ENCODE measurements at regions not wholly inside any gene's neighbourhood (a gene's known extent, or its start where the extent isn't known, plus 50 kb on each side); places are given as distances from the start of the nearest gene placed in this dataset.

- H3K79me1 ChIP-seq (replicated peaks; ENCODE audit: low read length, poor library complexity, severe bottlenecking), result peaks cover 22% of the 10 kb centered on the region
- no peak overlapping the region for H2BK5ac ChIP-seq (ENCODE audit: low read depth, low read length, poor library complexity, severe bottlenecking)
- H3K27ac ChIP-seq (ENCODE audit: low read length, poor library complexity, severe bottlenecking), result no peak overlapping the region
- no peak overlapping the region for H3K14ac ChIP-seq (ENCODE audit: low read length in 2 of 2)
- H3K9ac ChIP-seq (ENCODE audit: low read length), result peak overlapping the region; percentile 95
- H3K23ac ChIP-seq (ENCODE audit: low read length in 2 of 2), result no peak overlapping the region
- no peak overlapping the region for H2BK15ac ChIP-seq (ENCODE audit: low read depth, poor library complexity, severe bottlenecking)
- no peak overlapping the region for H4K91ac ChIP-seq (ENCODE audit: low read length)
- H2BK12ac ChIP-seq (ENCODE audit: low read length in 2 of 2), result no peak overlapping the region
- DNase-seq, result no peak
- H2AFZ ChIP-seq (ENCODE audit: low read depth, low read length), result no peak overlapping the region
- no peaks in the 10 kb centered on the region for H3K9me3 ChIP-seq (ENCODE audit: control insufficient read depth, low read length)
- 83% methylated on average over 11 of the region's 11 CpGs for WGBS
- no peak overlapping the region for H4K8ac ChIP-seq (ENCODE audit: low read length)
- peaks cover 25% of the 10 kb centered on the region for H3K4me1 ChIP-seq (ENCODE audit: control insufficient read depth, insufficient read depth, low read depth, low read length)
- H2AK5ac ChIP-seq (ENCODE audit: low read length, severe bottlenecking), result peak overlapping the region; percentile 78
- no peak overlapping the region for H2BK120ac ChIP-seq (ENCODE audit: low read depth, low read length)
- H3K4me3 ChIP-seq (ENCODE audit: insufficient read depth in 1 of 2, low read depth in 1 of 2, low read length in 2 of 2), result peak overlapping the region in 1 of 2 experiments; percentile 89
- H3K18ac ChIP-seq (ENCODE audit: low read depth in 1 of 2, low read length in 2 of 2), result no peak overlapping the region
- no peak overlapping the region for H3K4ac ChIP-seq (ENCODE audit: low read depth in 1 of 2, low read length in 2 of 2)
- no peak overlapping the region for H3K4me2 ChIP-seq (ENCODE audit: low read length, poor library complexity, severe bottlenecking)
- H3K27me3 ChIP-seq (ENCODE audit: control insufficient read depth in 1 of 2, insufficient read depth in 1 of 2, low read length in 2 of 2), result no peaks in the 10 kb centered on the region
- H3K36me3 ChIP-seq (ENCODE audit: control insufficient read depth in 1 of 2, insufficient read depth in 2 of 2, low read depth in 1 of 2, low read length in 2 of 2), result peaks cover 6 to 11% of the 10 kb centered on the region in 2 experiments
Measured at GRCh38 chr22:46042786-46043185, 65.8 kb upstream of the WNT7B start.

GRCh38 chr22:46043339-46043738 is 66.4 kb upstream of the WNT7B start:
- Histone ChIP-seq H3K23ac (ENCODE audit: low read length in 2 of 2) (no peak overlapping the region), H3K36me3 (ENCODE audit: control insufficient read depth in 1 of 2, insufficient read depth in 2 of 2, low read depth in 1 of 2, low read length in 2 of 2) (peaks cover 6 to 11% of the 10 kb centered on the region in 2 experiments), H3K9ac (ENCODE audit: low read length) (peak overlapping the region; percentile 95), H3K27ac (ENCODE audit: low read length, poor library complexity, severe bottlenecking) (no peak overlapping the region), H2BK15ac (ENCODE audit: low read depth, poor library complexity, severe bottlenecking) (no peak overlapping the region), H2AFZ (ENCODE audit: low read depth, low read length) (no peak overlapping the region), H3K4ac (ENCODE audit: low read depth in 1 of 2, low read length in 2 of 2) (no peak overlapping the region), H3K79me1 (replicated peaks; ENCODE audit: low read length, poor library complexity, severe bottlenecking) (peaks cover 22% of the 10 kb centered on the region), H3K14ac (ENCODE audit: low read length in 2 of 2) (no peak overlapping the region), H3K9me3 (ENCODE audit: control insufficient read depth, low read length) (no peaks in the 10 kb centered on the region), H4K8ac (ENCODE audit: low read length) (no peak overlapping the region), H2BK12ac (ENCODE audit: low read length in 2 of 2) (no peak overlapping the region), H3K4me2 (ENCODE audit: low read length, poor library complexity, severe bottlenecking) (no peak overlapping the region), H3K18ac (ENCODE audit: low read depth in 1 of 2, low read length in 2 of 2) (no peak overlapping the region), H3K4me3 (ENCODE audit: insufficient read depth in 1 of 2, low read depth in 1 of 2, low read length in 2 of 2) (peak overlapping the region in 1 of 2 experiments; percentile 89), H2BK120ac (ENCODE audit: low read depth, low read length) (no peak overlapping the region), H4K91ac (ENCODE audit: low read length) (no peak overlapping the region), H2BK5ac (ENCODE audit: low read depth, low read length, poor library complexity, severe bottlenecking) (no peak overlapping the region), H3K27me3 (ENCODE audit: control insufficient read depth in 1 of 2, insufficient read depth in 1 of 2, low read length in 2 of 2) (no peaks in the 10 kb centered on the region), H2AK5ac (ENCODE audit: low read length, severe bottlenecking) (peak overlapping the region; percentile 6), H3K4me1 (ENCODE audit: control insufficient read depth, insufficient read depth, low read depth, low read length) (peaks cover 25% of the 10 kb centered on the region)
- 100% methylated on average over 7 of the region's 7 CpGs for WGBS
- DNase-seq, result no peak

- peaks cover 25% of the 10 kb centered on the region for H3K4me1 ChIP-seq (ENCODE audit: control insufficient read depth, insufficient read depth, low read depth, low read length)
- peak overlapping the region in 1 of 2 experiments; percentile 1 for H2BK12ac ChIP-seq (ENCODE audit: low read length in 2 of 2)
- no peaks in the 10 kb centered on the region for H3K27me3 ChIP-seq (ENCODE audit: control insufficient read depth in 1 of 2, insufficient read depth in 1 of 2, low read length in 2 of 2)
- H2BK15ac ChIP-seq (ENCODE audit: low read depth, poor library complexity, severe bottlenecking), result peak overlapping the region; percentile 8
- H2BK5ac ChIP-seq (ENCODE audit: low read depth, low read length, poor library complexity, severe bottlenecking), result no peak overlapping the region
- H3K4ac ChIP-seq (ENCODE audit: low read depth in 1 of 2, low read length in 2 of 2), result peak overlapping the region; percentile 22 to 66
- H3K14ac ChIP-seq (ENCODE audit: low read length in 2 of 2), result peak overlapping the region in 1 of 2 experiments; percentile 4
- peak overlapping the region; percentile 8 for H2AFZ ChIP-seq (ENCODE audit: low read depth, low read length)
- peaks cover 6 to 11% of the 10 kb centered on the region in 2 experiments for H3K36me3 ChIP-seq (ENCODE audit: control insufficient read depth in 1 of 2, insufficient read depth in 2 of 2, low read depth in 1 of 2, low read length in 2 of 2)
- peaks cover 22% of the 10 kb centered on the region for H3K79me1 ChIP-seq (replicated peaks; ENCODE audit: low read length, poor library complexity, severe bottlenecking)
- no peaks in the 10 kb centered on the region for H3K9me3 ChIP-seq (ENCODE audit: control insufficient read depth, low read length)
- peak overlapping the region; percentile 64 to 89 for H3K4me3 ChIP-seq (ENCODE audit: insufficient read depth in 1 of 2, low read depth in 1 of 2, low read length in 2 of 2)
- no peak overlapping the region for H3K27ac ChIP-seq (ENCODE audit: low read length, poor library complexity, severe bottlenecking)
- peak overlapping the region in 1 of 2 experiments; percentile 43 for H3K18ac ChIP-seq (ENCODE audit: low read depth in 1 of 2, low read length in 2 of 2)
- 75% methylated on average over 27 of the region's 28 CpGs for WGBS
- H2AK5ac ChIP-seq (ENCODE audit: low read length, severe bottlenecking), result peak overlapping the region; percentile 37
- H3K23ac ChIP-seq (ENCODE audit: low read length in 2 of 2), result no peak overlapping the region
- H3K9ac ChIP-seq (ENCODE audit: low read length), result peak overlapping the region; percentile 95
- no peak for DNase-seq
- peak overlapping the region; percentile 74 for H3K4me2 ChIP-seq (ENCODE audit: low read length, poor library complexity, severe bottlenecking)
- H4K8ac ChIP-seq (ENCODE audit: low read length), result peak overlapping the region; percentile 90
- H4K91ac ChIP-seq (ENCODE audit: low read length), result peak overlapping the region; percentile 94
- peak overlapping the region; percentile 90 for H2BK120ac ChIP-seq (ENCODE audit: low read depth, low read length)
Measured at GRCh38 chr22:46043816-46044620, 67.1 kb upstream of the WNT7B start.

GRCh38 chr22:46044621-46045458 is 67.9 kb upstream of the WNT7B start:
- Histone ChIP-seq H3K9ac (ENCODE audit: low read length) (peak overlapping the region; percentile 95), H2BK5ac (ENCODE audit: low read depth, low read length, poor library complexity, severe bottlenecking) (no peak overlapping the region), H4K8ac (ENCODE audit: low read length) (peak overlapping the region; percentile 90), H2BK120ac (ENCODE audit: low read depth, low read length) (peak overlapping the region; percentile 90), H3K9me3 (ENCODE audit: control insufficient read depth, low read length) (no peaks in the 10 kb centered on the region), H2AFZ (ENCODE audit: low read depth, low read length) (no peak overlapping the region), H3K4ac (ENCODE audit: low read depth in 1 of 2, low read length in 2 of 2) (peak overlapping the region; percentile 22 to 76), H2BK15ac (ENCODE audit: low read depth, poor library complexity, severe bottlenecking) (peak overlapping the region; percentile 44), H3K79me1 (replicated peaks; ENCODE audit: low read length, poor library complexity, severe bottlenecking) (peaks cover 25% of the 10 kb centered on the region), H3K27ac (ENCODE audit: low read length, poor library complexity, severe bottlenecking) (no peak overlapping the region), H3K23ac (ENCODE audit: low read length in 2 of 2) (peak overlapping the region in 1 of 2 experiments; percentile 28), H2AK5ac (ENCODE audit: low read length, severe bottlenecking) (peak overlapping the region; percentile 8), H3K4me1 (ENCODE audit: control insufficient read depth, insufficient read depth, low read depth, low read length) (peaks cover 25% of the 10 kb centered on the region), H2BK12ac (ENCODE audit: low read length in 2 of 2) (no peak overlapping the region), H3K36me3 (ENCODE audit: control insufficient read depth in 1 of 2, insufficient read depth in 2 of 2, low read depth in 1 of 2, low read length in 2 of 2) (peaks cover 9 to 13% of the 10 kb centered on the region in 2 experiments), H4K91ac (ENCODE audit: low read length) (peak overlapping the region; percentile 84), H3K18ac (ENCODE audit: low read depth in 1 of 2, low read length in 2 of 2) (peak overlapping the region; percentile 77 to 86), H3K14ac (ENCODE audit: low read length in 2 of 2) (no peak overlapping the region), H3K4me2 (ENCODE audit: low read length, poor library complexity, severe bottlenecking) (peak overlapping the region; percentile 74), H3K27me3 (ENCODE audit: control insufficient read depth in 1 of 2, insufficient read depth in 1 of 2, low read length in 2 of 2) (no peaks in the 10 kb centered on the region), H3K4me3 (ENCODE audit: insufficient read depth in 1 of 2, low read depth in 1 of 2, low read length in 2 of 2) (peak overlapping the region; percentile 64 to 89)
- peak; percentile 19 for DNase-seq
- WGBS, result 6% methylated on average over 31 of the region's 87 CpGs
